OCI-LY1 (cell line): ENCODE measurements at regions not wholly inside any gene's neighbourhood (a gene's known extent, or its start where the extent isn't known, plus 50 kb on each side); places are given as distances from the start of the nearest gene placed in this dataset.

Experiments used
- H2AFZ ChIP-seq: fragments of 200-600 bp; sonication (generic), shearing (Covaris generic); 2 replicates; pipeline ENCODE4 v1.6.0; 2014; ENCODE audit warnings: antibody characterized with exemption, mild to moderate bottlenecking, low read length
- H3F3A ChIP-seq: fragments of 200-600 bp; sonication (generic), shearing (Covaris generic); 2 replicates; pipeline ENCODE4 v1.6.0; 2014; ENCODE audit warnings: mild to moderate bottlenecking, antibody characterized with exemption, low read length, moderate library complexity; ENCODE audit not compliant: insufficient read depth
- H3K27ac ChIP-seq: fragments of 200-600 bp; sonication (generic); 2 replicates; pipeline ENCODE4 v1.5.1; 2014; ENCODE audit warnings: low read length, mixed run types, mild to moderate bottlenecking, low read depth; ENCODE audit not compliant: poor library complexity, severe bottlenecking
- H3K27me3 ChIP-seq: fragments of 200-600 bp; sonication (generic); 2 replicates; pipeline ENCODE4 v1.6.0; 2014; ENCODE audit warnings: antibody characterized with exemption, mild to moderate bottlenecking, low read length, moderate library complexity; ENCODE audit not compliant: insufficient read depth
- H3K36me3 ChIP-seq: fragments of 200-600 bp; sonication (generic); 2 replicates; pipeline ENCODE4 v1.6.1; 2014; ENCODE audit warnings: mild to moderate bottlenecking, antibody characterized with exemption, low read length, moderate library complexity, mixed read lengths; ENCODE audit not compliant: insufficient read depth
- H3K4me1 ChIP-seq: fragments of 200-600 bp; sonication (generic); 2 replicates; pipeline ENCODE4 v1.5.1; 2014; ENCODE audit warnings: mild to moderate bottlenecking, low read length, moderate library complexity; ENCODE audit not compliant: insufficient read depth, severe bottlenecking
- H3K4me2 ChIP-seq: fragments of 200-600 bp; sonication (generic), shearing (Covaris generic); 2 replicates; pipeline ENCODE4 v1.6.1; 2014; ENCODE audit warnings: low read length
- H3K4me3 ChIP-seq: fragments of 200-600 bp; sonication (generic); 2 replicates; pipeline ENCODE4 v1.5.1; 2014; ENCODE audit warnings: low read length, low read depth, mild to moderate bottlenecking, mixed read lengths; ENCODE audit not compliant: poor library complexity, severe bottlenecking
- H3K79me2 ChIP-seq: fragments of 200-600 bp; shearing (Covaris generic); 2 replicates; pipeline ENCODE4 v1.6.1; 2016; ENCODE audit warnings: mixed run types, low read length, mixed read lengths; ENCODE audit not compliant: insufficient read depth
- H3K9ac ChIP-seq: fragments of 200-600 bp; sonication (generic), shearing (Covaris generic); 2 replicates; pipeline ENCODE4 v1.6.1; 2014; ENCODE audit warnings: mild to moderate bottlenecking, low read length, mixed read lengths
- H3K9me2 ChIP-seq: fragments of 200-600 bp; sonication (generic), shearing (Covaris generic); 2 replicates; pipeline ENCODE4 v1.6.1; 2014; ENCODE audit warnings: low read depth, mild to moderate bottlenecking, low read length, mixed read lengths
- H3K9me3 ChIP-seq: fragments of 200-600 bp; shearing (Covaris generic); 2 replicates; pipeline ENCODE4 v1.6.1; 2014; ENCODE audit warnings: low read length, mixed read lengths
- H4K20me1 ChIP-seq: fragments of 200-600 bp; sonication (generic), shearing (Covaris generic); 2 replicates; pipeline ENCODE4 v1.6.0; 2016; ENCODE audit warnings: mild to moderate bottlenecking, low read length; ENCODE audit not compliant: insufficient read depth
- CTCF ChIP-seq: fragments of 200-600 bp; sonication (generic), shearing (Covaris generic); IDR thresholded peaks from 2 replicates; pipeline ENCODE4 v1.5.1; 2017; ENCODE audit warnings: mild to moderate bottlenecking, antibody characterized with exemption, low read length, moderate library complexity, mixed read lengths
- EZH2 ChIP-seq: fragments of 200-600 bp; sonication (generic), shearing (Covaris generic); IDR thresholded peaks from 2 replicates; pipeline ENCODE4 v1.8.0; 2017; ENCODE audit warnings: borderline replicate concordance, mixed run types, mild to moderate bottlenecking, antibody characterized with exemption, low read length, moderate library complexity, mixed read lengths

GRCh38 chr2:173831312-173832229, 133.6 kb downstream of the SP3 start:
- no peaks in the 10 kb centered on the region for H3K79me2 ChIP-seq
- no peak overlapping the region for H2AFZ ChIP-seq
- H4K20me1 ChIP-seq = no peaks in the 10 kb centered on the region
- H3K9me2 ChIP-seq = no peaks in the 10 kb centered on the region
- no peak overlapping the region for H3K4me3 ChIP-seq
- no peak overlapping the region for H3K9ac ChIP-seq
- H3K4me1 ChIP-seq = no peaks in the 10 kb centered on the region
- H3F3A ChIP-seq = no peaks in the 10 kb centered on the region
- no peaks in the 10 kb centered on the region; the same call in 1 of the 2 replicates for H3K27me3 ChIP-seq
- no peaks in the 10 kb centered on the region for H3K9me3 ChIP-seq
- no peak overlapping the region for H3K4me2 ChIP-seq
- TF ChIP-seq CTCF (no peak), EZH2 (no peak)
- no peak overlapping the region for H3K27ac ChIP-seq
- H3K36me3 ChIP-seq = no peaks in the 10 kb centered on the region

- Histone ChIP-seq H3K79me2 (no peaks in the 10 kb centered on the region), H3K9ac (no peak overlapping the region), H3K9me2 (no peaks in the 10 kb centered on the region), H3K36me3 (no peaks in the 10 kb centered on the region), H3K4me2 (no peak overlapping the region), H2AFZ (no peak overlapping the region), H3K27ac (no peak overlapping the region), H3K4me3 (no peak overlapping the region), H3K27me3 (no peaks in the 10 kb centered on the region; the same call in 1 of the 2 replicates), H3K9me3 (no peaks in the 10 kb centered on the region), H3F3A (no peaks in the 10 kb centered on the region), H4K20me1 (no peaks in the 10 kb centered on the region), H3K4me1 (no peaks in the 10 kb centered on the region)
- TF ChIP-seq CTCF (no peak), EZH2 (no peak)
Measured at GRCh38 chr2:173834141-173834540, 131.0 kb downstream of the SP3 start.

- no peaks in the 10 kb centered on the region for H3K36me3 ChIP-seq
- no peak for TF ChIP-seq CTCF
- no peak for TF ChIP-seq EZH2
- no peaks in the 10 kb centered on the region for H4K20me1 ChIP-seq
- no peaks in the 10 kb centered on the region for H3K4me1 ChIP-seq
- no peak overlapping the region for H3K27ac ChIP-seq
- H3K9me3 ChIP-seq = no peaks in the 10 kb centered on the region
- no peak overlapping the region for H3K4me3 ChIP-seq
- no peak overlapping the region for H3K9ac ChIP-seq
- H2AFZ ChIP-seq = no peak overlapping the region
- H3K27me3 ChIP-seq = no peaks in the 10 kb centered on the region; the same call in 1 of the 2 replicates
- no peaks in the 10 kb centered on the region for H3F3A ChIP-seq
- H3K9me2 ChIP-seq = no peaks in the 10 kb centered on the region
- no peaks in the 10 kb centered on the region for H3K79me2 ChIP-seq
- H3K4me2 ChIP-seq = no peak overlapping the region
Measured at GRCh38 chr2:173835726-173836125, 129.4 kb downstream of the SP3 start.
